MCF 10A (cell line): ENCODE measurements at regions not wholly inside any gene's neighbourhood (a gene's known extent, or its start where the extent isn't known, plus 50 kb on each side); places are given as distances from the start of the nearest gene placed in this dataset.

Experiments used
- BruUV-seq: library from RNA; stranded (reverse); fragments of 400-500 nt; replicated peaks from 2 replicates; lab custom pipeline; 2021; lab: Mats Ljungman, UMichigan
- CTCF ChIA-PET: fragments of 300-600 bp; sonication (Branson Sonifier 250); formaldehyde crosslinking; extraction: SDS; loops from one replicate; lab custom pipeline; 2021; ENCODE audit warnings: antibody characterized with exemption, inconsistent platforms; lab: Yijun Ruan, JAX
- POLR2A ChIA-PET: fragments of 300-600, 350-650 bp; sonication (Branson Sonifier 250); formaldehyde crosslinking; extraction: SDS; loops from one replicate; lab custom pipeline; 2020; ENCODE audit warnings: antibody characterized with exemption, inconsistent platforms; lab: Yijun Ruan, JAX
- DNase-seq: peaks from one replicate; pipeline ENCODE4 v3.0.0-alpha.2; 2018; ENCODE audit not compliant: unreplicated experiment
- H3K27ac Mint-ChIP-seq: one replicate; pipeline ENCODE4 v1.8.0; 2022; ENCODE audit warnings: mild to moderate bottlenecking, low read depth, mixed read lengths; ENCODE audit not compliant: unreplicated experiment
- H3K27me3 Mint-ChIP-seq: one replicate; pipeline ENCODE4 v1.8.0; 2022; ENCODE audit warnings: mixed read lengths; ENCODE audit not compliant: insufficient read depth, unreplicated experiment
- H3K36me3 Mint-ChIP-seq: one replicate; pipeline ENCODE4 v1.8.0; 2022; ENCODE audit warnings: mild to moderate bottlenecking, moderate library complexity, mixed read lengths; ENCODE audit not compliant: insufficient read depth, unreplicated experiment
- H3K4me1 Mint-ChIP-seq: one replicate; pipeline ENCODE4 v1.8.0; 2022; ENCODE audit warnings: mixed read lengths; ENCODE audit not compliant: insufficient read depth, unreplicated experiment
- H3K4me3 Mint-ChIP-seq: one replicate; pipeline ENCODE4 v1.8.0; 2022; ENCODE audit warnings: mild to moderate bottlenecking, moderate library complexity, mixed read lengths; ENCODE audit not compliant: unreplicated experiment
- H3K9me3 Mint-ChIP-seq: one replicate; pipeline ENCODE4 v1.8.0; 2022; ENCODE audit warnings: mixed read lengths; ENCODE audit not compliant: unreplicated experiment
- CTCF ChIP-seq: fragments of 200-600 bp; IDR thresholded peaks from one replicate; pipeline ENCODE4 v1.8.0; 2022; ENCODE audit warnings: antibody characterized with exemption, mild to moderate bottlenecking; ENCODE audit not compliant: unreplicated experiment
- intact Hi-C: fragments of 100-400 bp; cut with micrococcal nuclease; formaldehyde crosslinking; loops from 2 replicates; pipeline ENCODE4 v1.14.1; 2022

GRCh38 chr22:49614966-49615965 is 212.4 kb downstream of the BRD1 start:
- DNase-seq, result no peak
- ChIA-PET CTCF (no interaction called here), POLR2A (no interaction called here)
- Mint-ChIP-seq H3K4me3 (no peak overlapping the region), H3K4me1 (no peaks in the 10 kb centered on the region), H3K36me3 (no peaks in the 10 kb centered on the region), H3K9me3 (peaks cover 22% of the 10 kb centered on the region), H3K27ac (no peak overlapping the region), H3K27me3 (no peaks in the 10 kb centered on the region)
- intact Hi-C loops, result no loop called here
- no TSS peak for BruUV-seq
- TF ChIP-seq CTCF, result no peak

GRCh38 chr22:49613511-49614270 is 214.0 kb downstream of the BRD1 start:
- no peak overlapping the region for H3K27ac Mint-ChIP-seq
- H3K27me3 Mint-ChIP-seq, result no peaks in the 10 kb centered on the region
- no peaks in the 10 kb centered on the region for H3K36me3 Mint-ChIP-seq
- H3K4me1 Mint-ChIP-seq, result no peaks in the 10 kb centered on the region
- H3K9me3 Mint-ChIP-seq, result peaks cover 14% of the 10 kb centered on the region
- POLR2A ChIA-PET, result no interaction called here
- no peak for DNase-seq
- no peak for TF ChIP-seq CTCF
- BruUV-seq, result no TSS peak
- intact Hi-C loops, result no loop called here
- H3K4me3 Mint-ChIP-seq, result no peak overlapping the region
- CTCF ChIA-PET, result interaction anchor here (0.6 kb wide), 1 partner anchor 1049 kb away, joined by 7 read pairs; no protein-coding TSS in a partner anchor

- POLR2A ChIA-PET, result no interaction called here
- TF ChIP-seq CTCF, result no peak
- intact Hi-C loops, result no loop called here
- H3K9me3 Mint-ChIP-seq, result peaks cover 9% of the 10 kb centered on the region
- H3K4me3 Mint-ChIP-seq, result no peak overlapping the region
- BruUV-seq, result no TSS peak
- CTCF ChIA-PET, result no interaction called here
- H3K4me1 Mint-ChIP-seq, result no peaks in the 10 kb centered on the region
- no peaks in the 10 kb centered on the region for H3K36me3 Mint-ChIP-seq
- H3K27me3 Mint-ChIP-seq, result no peaks in the 10 kb centered on the region
- no peak for DNase-seq
- no peak overlapping the region for H3K27ac Mint-ChIP-seq
These were observed 214.6 kb downstream of the BRD1 start for GRCh38 chr22:49613108-49613507.
